ENCODE measurements at regions not wholly inside any gene's neighbourhood (a gene's known extent, or its start where the extent isn't known, plus 50 kb on each side); places are given as distances from the start of the nearest gene placed in this dataset.

DNA sequence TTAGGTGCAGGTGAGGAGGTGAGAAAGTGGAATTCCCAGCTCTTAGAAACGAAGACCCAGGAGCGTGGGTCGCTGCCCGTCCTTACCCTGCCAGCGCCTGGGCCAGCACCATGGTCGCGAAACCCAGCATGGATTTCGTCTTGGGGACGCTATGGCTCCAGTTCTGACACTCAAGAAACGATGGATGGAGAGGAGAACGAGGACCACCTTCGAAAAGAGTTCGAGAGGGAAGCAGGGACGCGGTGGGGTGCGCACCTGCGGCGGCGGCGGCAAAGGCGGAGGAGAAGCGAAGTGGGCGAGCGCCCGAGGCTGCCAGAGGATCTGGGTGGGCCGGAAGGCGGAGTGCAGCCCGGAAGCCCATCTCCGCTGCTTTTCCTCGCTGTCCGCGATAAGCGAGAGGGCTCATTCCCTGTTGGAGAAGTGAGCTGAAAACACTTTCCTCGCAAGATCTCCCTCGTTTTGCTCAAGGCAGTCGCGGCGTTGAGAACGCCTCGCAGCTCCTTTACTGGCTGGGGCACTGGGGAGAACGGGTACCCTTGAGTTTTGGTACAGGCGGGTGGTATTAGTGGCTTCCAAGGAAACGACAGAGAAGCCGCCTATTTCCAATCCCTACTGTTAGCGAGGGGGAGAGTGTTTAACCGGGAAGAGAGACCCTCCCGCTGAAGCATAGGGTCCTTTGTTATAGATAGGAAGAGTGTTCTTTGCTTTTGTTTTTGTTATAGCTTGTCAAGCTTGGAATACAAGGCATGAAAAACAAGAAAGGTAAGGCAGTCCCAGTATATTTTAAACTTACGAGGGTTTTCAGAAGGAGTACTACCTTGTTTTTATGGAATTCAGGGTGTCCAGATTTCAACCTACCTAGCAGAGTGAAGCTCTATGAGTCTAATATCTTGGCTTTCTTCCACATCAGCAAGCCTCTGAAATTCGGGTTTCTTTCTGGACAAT is 109.5 kb downstream of the TRIM27 start:
- TF ChIP-seq EZH2phosphoT487 (IDR thresholded peaks at IDR 0.05; ENCODE audit: low read depth, severe bottlenecking, unreplicated experiment): peak; percentile 58
- TF ChIP-seq EZH2 (IDR thresholded peaks at IDR 0.05; ENCODE audit: borderline replicate concordance): peak; percentile 98
- TF ChIP-seq, protein P1, sequence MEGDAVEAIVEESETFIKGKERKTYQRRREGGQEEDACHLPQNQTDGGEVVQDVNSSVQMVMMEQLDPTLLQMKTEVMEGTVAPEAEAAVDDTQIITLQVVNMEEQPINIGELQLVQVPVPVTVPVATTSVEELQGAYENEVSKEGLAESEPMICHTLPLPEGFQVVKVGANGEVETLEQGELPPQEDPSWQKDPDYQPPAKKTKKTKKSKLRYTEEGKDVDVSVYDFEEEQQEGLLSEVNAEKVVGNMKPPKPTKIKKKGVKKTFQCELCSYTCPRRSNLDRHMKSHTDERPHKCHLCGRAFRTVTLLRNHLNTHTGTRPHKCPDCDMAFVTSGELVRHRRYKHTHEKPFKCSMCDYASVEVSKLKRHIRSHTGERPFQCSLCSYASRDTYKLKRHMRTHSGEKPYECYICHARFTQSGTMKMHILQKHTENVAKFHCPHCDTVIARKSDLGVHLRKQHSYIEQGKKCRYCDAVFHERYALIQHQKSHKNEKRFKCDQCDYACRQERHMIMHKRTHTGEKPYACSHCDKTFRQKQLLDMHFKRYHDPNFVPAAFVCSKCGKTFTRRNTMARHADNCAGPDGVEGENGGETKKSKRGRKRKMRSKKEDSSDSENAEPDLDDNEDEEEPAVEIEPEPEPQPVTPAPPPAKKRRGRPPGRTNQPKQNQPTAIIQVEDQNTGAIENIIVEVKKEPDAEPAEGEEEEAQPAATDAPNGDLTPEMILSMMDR (IDR thresholded peaks at IDR 0.05; ENCODE audit: poor library complexity): no peak
- 2% methylated on average over 48 of the region's 49 CpGs for WGBS (ENCODE audit: low lambda C conversion rate, missing lambda C conversion rate)
- Histone ChIP-seq H3K9me2 (replicated peaks; ENCODE audit: insufficient read depth) (no peaks in the 10 kb centered on the region), H3K4me1 (ENCODE audit: insufficient read depth) (peaks cover 14% of the 10 kb centered on the region), H3K9me3 (ENCODE audit: low read depth) (no peaks in the 10 kb centered on the region), H3K27ac (no peak overlapping the region), H2AFZ (peak overlapping the region; percentile 54), H3K4me2 (peak overlapping the region; percentile 85), H3K27me3 (peaks cover 100% of the 10 kb centered on the region), H3K36me3 (replicated peaks; ENCODE audit: insufficient read depth, low read depth) (no peaks in the 10 kb centered on the region), H4K20me1 (ENCODE audit: insufficient read depth, poor library complexity, severe bottlenecking) (no peaks in the 10 kb centered on the region), H3K79me2 (no peaks in the 10 kb centered on the region), H3K4me3 (no peak overlapping the region)
- no peak for DNase-seq (ENCODE audit: low spot score)

DNA sequence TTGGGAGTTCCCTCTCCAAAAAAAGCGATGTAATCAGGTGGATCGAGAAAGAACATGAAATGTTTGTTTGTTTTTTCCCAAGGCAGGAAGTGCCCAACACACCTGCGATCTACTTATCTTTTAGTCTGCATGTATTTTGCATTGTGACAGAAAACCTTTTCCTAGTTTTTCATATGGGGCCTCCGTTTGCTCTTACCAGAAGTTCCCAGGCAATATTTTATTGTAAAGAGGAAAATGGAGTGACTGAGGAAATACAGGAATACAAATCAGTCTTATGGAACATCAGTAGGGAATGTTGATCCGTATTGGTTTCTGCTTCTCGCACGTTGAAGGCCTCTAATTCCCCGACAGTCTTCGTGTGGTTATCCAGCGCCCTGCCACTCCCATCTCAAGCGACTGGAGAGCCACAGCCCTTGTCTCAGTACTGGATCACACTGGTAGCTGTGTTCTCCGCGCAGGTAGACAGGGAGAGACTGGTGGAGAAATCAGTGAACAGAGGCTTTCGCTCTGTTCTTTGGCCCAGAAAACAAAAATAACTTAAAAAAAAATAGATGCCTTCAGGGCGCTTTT is 107.4 kb downstream of the TRIM27 start:
- H3K9me3 ChIP-seq (ENCODE audit: low read depth): no peaks in the 10 kb centered on the region
- WGBS (ENCODE audit: low lambda C conversion rate, missing lambda C conversion rate): 18% methylated on average over 15 of the region's 15 CpGs
- H4K20me1 ChIP-seq (ENCODE audit: insufficient read depth, poor library complexity, severe bottlenecking): no peaks in the 10 kb centered on the region
- no peak overlapping the region for H2AFZ ChIP-seq
- H3K27ac ChIP-seq: no peak overlapping the region
- no peaks in the 10 kb centered on the region for H3K79me2 ChIP-seq
- no peak for DNase-seq (ENCODE audit: low spot score)
- no peaks in the 10 kb centered on the region for H3K9me2 ChIP-seq (replicated peaks; ENCODE audit: insufficient read depth)
- H3K4me2 ChIP-seq: peak overlapping the region; percentile 63
- TF ChIP-seq, protein P1 (IDR thresholded peaks at IDR 0.05; ENCODE audit: poor library complexity): no peak
- peak; percentile 27 for TF ChIP-seq EZH2 (IDR thresholded peaks at IDR 0.05; ENCODE audit: borderline replicate concordance)
- peaks cover 7% of the 10 kb centered on the region for H3K4me1 ChIP-seq (ENCODE audit: insufficient read depth)
- H3K4me3 ChIP-seq: no peak overlapping the region
- no peaks in the 10 kb centered on the region for H3K36me3 ChIP-seq (replicated peaks; ENCODE audit: insufficient read depth, low read depth)
- peaks cover 91% of the 10 kb centered on the region for H3K27me3 ChIP-seq

DNA sequence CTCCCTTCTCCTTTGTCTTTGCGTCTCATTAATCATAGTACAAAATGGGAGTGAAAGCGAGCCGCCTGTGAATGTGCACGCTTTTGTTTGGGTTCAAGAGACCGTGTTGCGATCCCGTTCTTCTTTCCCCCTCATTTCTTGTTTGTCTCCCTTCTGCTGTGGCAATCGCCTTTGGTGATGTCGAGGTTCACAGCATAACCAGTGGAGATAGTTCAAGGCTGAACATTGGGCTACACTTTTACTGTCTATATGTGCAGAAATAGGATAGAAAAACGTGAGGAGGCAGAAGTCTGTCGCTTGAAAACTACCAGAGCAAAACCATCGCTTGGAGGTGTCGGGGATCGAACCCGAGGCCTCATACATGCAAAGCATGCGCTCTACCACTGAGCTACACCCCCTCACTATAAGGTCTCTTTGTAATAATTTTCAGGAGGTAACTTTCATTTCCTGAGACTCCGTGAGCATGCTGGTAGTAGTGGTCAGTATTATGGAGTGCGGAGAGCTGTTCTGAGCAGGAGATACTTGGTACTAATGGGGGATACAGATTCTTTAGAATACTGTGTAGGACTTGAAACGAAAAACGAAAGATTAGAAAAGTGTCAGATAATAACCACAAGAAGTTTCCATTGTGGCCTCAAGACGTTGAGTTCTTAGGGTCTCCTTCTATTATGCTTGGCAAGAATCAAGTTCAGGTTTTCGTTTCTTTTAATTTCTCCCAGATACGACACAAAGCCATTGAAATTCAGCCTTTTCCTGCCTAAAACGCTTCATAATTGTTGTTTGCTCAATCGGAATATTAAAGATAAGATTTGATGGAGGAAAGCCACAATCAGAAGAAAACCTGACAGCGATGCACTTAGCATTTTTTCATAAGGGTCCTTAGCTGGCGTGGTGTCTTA is 106.6 kb downstream of the TRIM27 start:
- no peak overlapping the region for H2AFZ ChIP-seq
- TF ChIP-seq EZH2phosphoT487 (IDR thresholded peaks at IDR 0.05; ENCODE audit: low read depth, severe bottlenecking, unreplicated experiment) (no peak), EZH2 (IDR thresholded peaks at IDR 0.05; ENCODE audit: borderline replicate concordance) (peak; percentile 28)
- TF ChIP-seq, protein P1 (IDR thresholded peaks at IDR 0.05; ENCODE audit: poor library complexity): no peak
- no peaks in the 10 kb centered on the region for H3K36me3 ChIP-seq (replicated peaks; ENCODE audit: insufficient read depth, low read depth)
- H3K4me1 ChIP-seq (ENCODE audit: insufficient read depth): peaks cover 7% of the 10 kb centered on the region
- H3K27ac ChIP-seq: no peak overlapping the region
- no peaks in the 10 kb centered on the region for H3K79me2 ChIP-seq
- peak overlapping the region; percentile 63 for H3K4me2 ChIP-seq
- peaks cover 88% of the 10 kb centered on the region for H3K27me3 ChIP-seq
- no peak for DNase-seq (ENCODE audit: low spot score)
- no peaks in the 10 kb centered on the region for H3K9me2 ChIP-seq (replicated peaks; ENCODE audit: insufficient read depth)
- 9% methylated on average over 27 of the region's 27 CpGs for WGBS (ENCODE audit: low lambda C conversion rate, missing lambda C conversion rate)
- H3K9me3 ChIP-seq (ENCODE audit: low read depth): no peaks in the 10 kb centered on the region
- no peak overlapping the region for H3K4me3 ChIP-seq
- no peaks in the 10 kb centered on the region for H4K20me1 ChIP-seq (ENCODE audit: insufficient read depth, poor library complexity, severe bottlenecking)

Measured in hepatocyte (in vitro differentiated cells).